Esophagus squamous epithelium (tissue), 4 donors: ENCODE measurements at regions not wholly inside any gene's neighbourhood (a gene's known extent, or its start where the extent isn't known, plus 50 kb on each side); places are given as distances from the start of the nearest gene placed in this dataset.

Experiments
- CTCF ChIP-seq, 6 experiments: fragments of 450-650 bp in 4 of 6; fragments of 200-600 bp in 2 of 6; sonication (generic) in 2 of 6; IDR thresholded peaks; one replicate each; pipeline ENCODE4 v1.5.1; 2016 to 2019; ENCODE audit warnings: antibody characterized with exemption in 6 of 6, mild to moderate bottlenecking in 4 of 6, moderate library complexity in 4 of 6
- POLR2A ChIP-seq, 4 donors: fragments of 450-650 bp; IDR thresholded peaks; one replicate each; pipeline ENCODE4 v1.6.1; 2017; ENCODE audit warnings: antibody characterized with exemption in 4 of 4, mild to moderate bottlenecking in 4 of 4, moderate library complexity in 3 of 4

DNA sequence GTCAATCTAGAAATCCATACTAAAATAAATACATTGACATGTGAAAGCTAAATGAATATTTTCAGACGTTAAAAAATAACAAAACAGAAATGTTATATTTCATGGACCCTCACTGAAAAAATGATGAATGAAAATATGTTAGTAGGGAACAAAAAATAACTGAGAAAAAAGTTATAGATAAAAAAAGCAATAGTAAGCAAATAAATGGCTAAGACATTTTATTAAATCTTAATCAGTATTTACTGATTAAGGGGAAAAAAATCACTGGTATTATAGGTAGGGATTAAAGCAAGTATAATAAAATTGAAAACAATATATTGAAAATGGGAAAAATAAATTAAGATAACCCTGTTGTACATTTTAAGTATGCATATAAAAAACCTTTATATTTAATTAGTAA, 468.1 kb upstream of the MANEA start:
- TF ChIP-seq CTCF (IDR thresholded peaks at IDR 0.05) (no peak), POLR2A (IDR thresholded peaks at IDR 0.05) (no peak)
